Epithelial cell of esophagus (primary cell): ENCODE measurements at regions not wholly inside any gene's neighbourhood (a gene's known extent, or its start where the extent isn't known, plus 50 kb on each side); places are given as distances from the start of the nearest gene placed in this dataset.

ENCODE experiments used
- DNase-seq: peaks from one replicate; pipeline ENCODE4 v3.0.0; 2010; ENCODE audit warnings: low read depth
- H3K4me3 ChIP-seq: 2 replicates; pipeline ENCODE4 v1.5.1; 2011; ENCODE audit warnings: mild to moderate bottlenecking, low read length, control low read depth
- CTCF ChIP-seq: IDR thresholded peaks from 2 replicates; pipeline ENCODE4 v1.5.1; 2011; ENCODE audit warnings: low read depth, mild to moderate bottlenecking, low read length, control low read depth, inconsistent platforms; ENCODE audit not compliant: insufficient read depth; ENCODE audit errors: missing control alignments

- no peak for DNase-seq
- H3K4me3 ChIP-seq: no peak overlapping the region
- TF ChIP-seq CTCF: no peak
Observed at GRCh38 chr10:31081937-31082840, 50.5 kb upstream of the ZNF438 start.

GRCh38 chr10:31083765-31084184 lies 52.1 kb upstream of the ZNF438 start:
- DNase-seq: peak; percentile 73
- TF ChIP-seq CTCF: peak; percentile 65
- no peak overlapping the region for H3K4me3 ChIP-seq

GRCh38 chr10:31087011-31087410 lies 55.3 kb upstream of the ZNF438 start:
- no peak for TF ChIP-seq CTCF
- H3K4me3 ChIP-seq: no peak overlapping the region
- no peak for DNase-seq

GRCh38 chr10:31087851-31088250 lies 56.2 kb upstream of the ZNF438 start:
- no peak overlapping the region for H3K4me3 ChIP-seq
- DNase-seq: no peak
- TF ChIP-seq CTCF: no peak

GRCh38 chr10:31090894-31091607 lies 59.4 kb upstream of the ZNF438 start:
- no peak overlapping the region for H3K4me3 ChIP-seq
- no peak for TF ChIP-seq CTCF
- peak; percentile 19 for DNase-seq

GRCh38 chr10:31095677-31096560 lies 64.3 kb upstream of the ZNF438 start:
- DNase-seq: no peak
- no peak overlapping the region for H3K4me3 ChIP-seq
- TF ChIP-seq CTCF: no peak
